GM13976 (cell line): ENCODE measurements at regions not wholly inside any gene's neighbourhood (a gene's known extent, or its start where the extent isn't known, plus 50 kb on each side); places are given as distances from the start of the nearest gene placed in this dataset.

Experiments
- DNase-seq: peaks from one replicate; pipeline ENCODE4 v3.0.0; 2012; ENCODE audit warnings: low spot score
- CTCF ChIP-seq: IDR thresholded peaks from 2 replicates; pipeline ENCODE4 v1.5.1; 2012; ENCODE audit warnings: borderline replicate concordance, mild to moderate bottlenecking; ENCODE audit not compliant: insufficient read depth; ENCODE audit errors: extremely low read depth, missing control alignments, control extremely low read depth
- in situ Hi-C: fragments of 300-500 bp; cut with MboI; formaldehyde crosslinking; loops from one replicate; pipeline ENCODE4 v1.12.0; 2022; ENCODE audit warnings: low sequenced_read_pairs, mixed read lengths, inconsistent platforms; ENCODE audit not compliant: unreplicated experiment

- in situ Hi-C loops, result no loop called here
- TF ChIP-seq CTCF, result no peak
- DNase-seq, result no peak
Measured at GRCh38 chr5:15238006-15238405, 262.0 kb upstream of the FBXL7 start.

GRCh38 chr5:15236911-15237508 is 263.0 kb upstream of the FBXL7 start:
- DNase-seq, result no peak
- in situ Hi-C loops, result no loop called here
- TF ChIP-seq CTCF, result no peak

- no peak for DNase-seq
- in situ Hi-C loops, result no loop called here
- TF ChIP-seq CTCF, result no peak
Measured at GRCh38 chr5:15234911-15235310, 265.1 kb upstream of the FBXL7 start.

- in situ Hi-C loops, result no loop called here
- DNase-seq, result no peak
Measured at GRCh38 chr5:15234366-15234765, 265.6 kb upstream of the FBXL7 start.

GRCh38 chr5:15233566-15233965 is 266.4 kb upstream of the FBXL7 start:
- in situ Hi-C loops, result no loop called here
- TF ChIP-seq CTCF, result no peak

More at GRCh38 chr5:15234366-15234765, 265.6 kb upstream of the FBXL7 start:
- TF ChIP-seq CTCF, result no peak

GRCh38 chr5:15222156-15222555 is 277.8 kb upstream of the FBXL7 start:
- DNase-seq, result no peak
- in situ Hi-C loops, result no loop called here
- no peak for TF ChIP-seq CTCF

More at GRCh38 chr5:15233566-15233965, 266.4 kb upstream of the FBXL7 start:
- no peak for DNase-seq
